ENCODE measurements at regions not wholly inside any gene's neighbourhood (a gene's known extent, or its start where the extent isn't known, plus 50 kb on each side); places are given as distances from the start of the nearest gene placed in this dataset.

- FAIRE-seq = no peak
- DNase-seq = no peak
- Histone ChIP-seq H3K27me3 (ENCODE audit: control insufficient read depth in 3 of 3, insufficient read depth in 3 of 3, low read length in 3 of 3) (no peaks in the 10 kb centered on the region), H3K36me3 (ENCODE audit: control insufficient read depth in 3 of 3, insufficient read depth in 2 of 3, low read depth in 1 of 3, low read length in 3 of 3) (no peaks in the 10 kb centered on the region), H3K27ac (ENCODE audit: low read depth in 1 of 3, low read length in 2 of 3) (no peak overlapping the region), H3K9me3 (ENCODE audit: control insufficient read depth in 2 of 2, insufficient read depth in 1 of 2, low read depth in 1 of 2, low read length in 1 of 2) (no peaks in the 10 kb centered on the region), H3K4me1 (ENCODE audit: control insufficient read depth in 3 of 3, insufficient read depth in 2 of 3, low read depth in 1 of 3, low read length in 2 of 3) (no peaks in the 10 kb centered on the region), H3K4me3 (ENCODE audit: low read depth in 1 of 3, low read length in 3 of 3) (no peak overlapping the region)
- 50 to 71% (median 55%) methylated on average over 1 of the region's 1 CpG for WGBS, 3 donors
Measured at GRCh38 chr12:48263617-48264016, 60.5 kb upstream of the OR10AD1 start.

DNA sequence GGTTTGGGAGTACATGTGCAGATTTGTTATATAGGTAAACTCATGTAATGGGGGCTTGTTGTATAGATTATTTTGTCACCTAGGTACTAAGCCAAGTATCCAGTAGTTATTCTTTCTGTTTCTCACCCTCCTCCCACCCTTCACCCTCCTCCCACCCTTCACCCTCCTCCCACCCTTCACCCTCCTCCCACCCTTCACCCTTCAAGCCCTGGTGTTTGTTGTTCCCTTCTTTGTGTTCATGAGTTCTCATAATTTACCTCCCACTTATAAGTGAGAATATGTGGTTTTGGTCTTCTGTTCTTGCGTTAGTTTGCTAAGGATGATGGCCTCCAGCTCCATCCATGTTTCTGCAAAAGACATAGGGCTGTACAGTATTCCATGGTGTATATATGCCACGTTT lies 58.7 kb upstream of the OR10AD1 start:
- H3K27me3 ChIP-seq (ENCODE audit: control insufficient read depth in 3 of 3, insufficient read depth in 3 of 3, low read length in 3 of 3) = no peaks in the 10 kb centered on the region
- no peaks in the 10 kb centered on the region for H3K4me1 ChIP-seq (ENCODE audit: control insufficient read depth in 3 of 3, insufficient read depth in 2 of 3, low read depth in 1 of 3, low read length in 2 of 3)
- H3K36me3 ChIP-seq (ENCODE audit: control insufficient read depth in 3 of 3, insufficient read depth in 2 of 3, low read depth in 1 of 3, low read length in 3 of 3) = no peaks in the 10 kb centered on the region
- FAIRE-seq = no peak
- no peak for DNase-seq
- H3K4me3 ChIP-seq (ENCODE audit: low read depth in 1 of 3, low read length in 3 of 3) = no peak overlapping the region
- WGBS, 3 donors = 50 to 61% (median 52%) methylated on average over 2 of the region's 2 CpGs
- H3K27ac ChIP-seq (ENCODE audit: low read depth in 1 of 3, low read length in 2 of 3) = no peak overlapping the region
- no peaks in the 10 kb centered on the region for H3K9me3 ChIP-seq (ENCODE audit: control insufficient read depth in 2 of 2, insufficient read depth in 1 of 2, low read depth in 1 of 2, low read length in 1 of 2)

Data from small intestine (tissue), 7 donors.